HK-2 (cell line): ENCODE measurements at regions not wholly inside any gene's neighbourhood (a gene's known extent, or its start where the extent isn't known, plus 50 kb on each side); places are given as distances from the start of the nearest gene placed in this dataset.

Experiments
- DNase-seq: peaks from one replicate; pipeline ENCODE4 v3.0.0-alpha.2; 2018; ENCODE audit not compliant: unreplicated experiment

DNA sequence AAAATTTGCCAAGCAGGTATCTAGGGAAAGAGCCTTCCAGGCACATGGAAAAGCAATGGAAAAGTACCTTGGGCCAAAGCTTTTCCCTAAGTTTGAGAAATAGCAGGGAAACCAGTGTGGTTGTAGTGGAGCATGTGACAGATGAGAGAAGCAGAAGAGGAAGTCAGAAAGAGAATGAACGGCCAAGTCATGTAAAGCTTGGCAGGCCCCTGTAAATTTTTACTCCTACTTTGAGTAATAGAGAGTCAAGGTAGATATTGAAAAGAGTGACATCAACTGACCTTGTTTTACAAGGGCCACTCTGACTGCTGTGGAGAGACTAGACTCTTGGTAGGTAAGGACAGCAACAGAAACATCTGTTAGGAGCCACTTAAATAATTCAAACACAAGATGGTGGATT is 180.9 kb upstream of the PRMT6 start:
- DNase-seq = no peak

DNA sequence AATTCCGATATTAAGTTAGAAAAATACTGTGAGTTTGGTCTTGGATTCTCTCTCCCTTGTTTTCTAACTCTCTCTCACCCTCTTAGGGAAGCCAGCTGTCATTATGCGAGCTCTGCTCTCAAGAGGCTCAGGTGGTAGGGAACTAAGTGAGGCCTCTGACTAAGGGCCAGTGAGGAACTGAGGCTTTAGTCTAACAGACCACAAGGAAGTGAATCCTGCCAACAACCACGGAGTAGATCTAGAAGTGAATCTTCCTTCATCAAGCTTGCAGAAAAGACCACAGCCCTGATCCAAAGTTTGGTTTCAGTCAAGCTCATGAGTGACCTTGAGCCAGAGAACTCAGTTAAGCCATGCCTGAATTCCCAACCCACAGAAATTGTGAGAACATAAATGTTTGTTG is 180.1 kb upstream of the PRMT6 start:
- DNase-seq = no peak

DNA sequence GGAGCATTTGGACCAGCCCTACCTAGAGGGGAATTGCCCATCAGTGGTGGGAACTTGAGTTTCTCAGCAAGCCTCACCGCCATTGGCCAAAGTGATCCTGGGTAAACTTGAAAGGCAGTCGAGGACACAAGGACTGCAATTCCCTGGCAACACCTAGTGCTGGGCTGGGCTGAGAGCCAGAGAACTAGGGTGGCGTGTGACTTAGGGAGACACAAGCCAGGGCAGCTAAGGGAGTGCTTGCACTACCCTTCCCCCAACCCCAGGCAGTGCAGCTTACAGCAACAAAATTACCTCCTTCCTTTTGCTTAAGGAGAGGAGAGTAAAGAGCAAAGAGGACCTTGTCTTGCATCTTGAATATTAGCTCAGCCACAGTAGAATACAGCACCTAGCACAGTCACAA is 176.9 kb upstream of the PRMT6 start:
- no peak for DNase-seq

DNA sequence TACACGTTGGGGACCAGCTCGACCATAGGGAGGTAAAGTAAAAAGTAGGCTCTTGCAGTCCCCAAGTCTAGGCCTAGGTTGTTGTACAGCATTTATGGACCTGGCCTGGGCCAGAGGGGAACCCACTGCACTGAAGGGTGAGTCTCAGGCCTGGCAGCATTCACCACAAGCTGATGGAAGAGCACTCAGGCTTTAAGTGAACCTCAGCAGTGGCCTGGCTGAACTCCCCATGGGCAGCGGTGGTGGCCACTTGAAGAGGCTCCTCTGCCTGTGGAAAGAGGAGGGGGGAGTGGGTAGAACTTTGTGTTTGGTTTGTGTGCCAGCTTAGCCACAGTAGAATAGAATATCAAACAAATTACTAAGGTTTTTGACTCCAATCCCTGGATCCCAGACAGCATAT is 176.2 kb upstream of the PRMT6 start:
- DNase-seq = no peak

DNA sequence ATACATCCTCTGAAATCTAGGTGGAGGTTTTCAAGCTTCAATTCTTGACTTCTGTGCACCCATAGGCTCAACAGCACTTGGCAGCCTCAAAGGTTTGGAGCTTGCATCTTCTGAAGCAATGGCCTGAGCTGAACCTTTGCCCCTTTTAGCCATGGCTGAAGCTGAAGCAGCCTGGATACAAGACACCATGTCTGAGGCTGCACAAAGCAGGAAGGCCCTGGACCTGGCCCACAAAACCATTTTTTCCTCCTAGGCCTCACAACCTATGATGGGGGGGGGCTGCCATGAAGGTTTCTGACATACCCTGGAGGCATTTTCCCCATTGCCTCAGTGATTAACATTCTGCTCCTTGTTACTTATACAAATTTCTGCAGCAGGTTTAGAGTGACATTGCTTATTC is 173.3 kb upstream of the PRMT6 start:
- no peak for DNase-seq

DNA sequence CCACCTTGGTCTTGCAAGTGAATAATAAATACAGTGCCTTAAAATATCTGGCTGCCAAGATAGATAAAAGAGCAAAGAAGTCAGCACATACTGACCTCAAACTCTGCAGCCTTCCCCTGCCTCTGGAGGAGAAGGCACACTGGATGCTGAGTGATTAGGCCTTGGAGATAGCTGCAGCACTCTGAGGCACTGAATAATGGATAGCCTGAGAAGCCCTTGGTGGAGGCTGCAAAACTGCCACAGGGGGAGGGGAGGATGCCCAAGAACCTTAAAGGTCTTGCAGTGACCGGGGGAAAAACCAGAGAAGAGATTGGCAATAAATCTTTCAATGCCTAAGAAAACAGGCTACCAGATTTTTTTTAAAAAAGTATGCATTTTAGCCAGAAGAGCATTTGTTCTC is 167.4 kb upstream of the PRMT6 start:
- DNase-seq = no peak

DNA sequence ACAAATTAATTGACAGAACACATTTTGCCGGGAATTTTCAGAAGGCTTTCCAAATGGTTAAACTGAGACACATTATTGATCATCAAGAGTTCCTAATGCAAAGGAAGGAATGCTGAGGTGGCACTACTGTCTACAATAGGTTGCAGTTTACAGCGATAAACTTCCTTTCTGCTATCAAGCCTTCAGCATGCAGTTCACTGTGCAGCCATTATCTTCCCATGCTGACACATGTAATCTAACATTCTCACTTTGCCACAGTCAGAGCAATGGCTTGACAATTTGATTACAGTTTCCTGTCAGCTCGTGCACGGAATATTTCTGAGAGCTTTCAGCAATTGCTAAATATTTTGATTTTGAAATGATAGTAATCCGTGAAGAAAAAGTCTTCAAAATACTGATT is 166.9 kb upstream of the PRMT6 start:
- no peak for DNase-seq

DNA sequence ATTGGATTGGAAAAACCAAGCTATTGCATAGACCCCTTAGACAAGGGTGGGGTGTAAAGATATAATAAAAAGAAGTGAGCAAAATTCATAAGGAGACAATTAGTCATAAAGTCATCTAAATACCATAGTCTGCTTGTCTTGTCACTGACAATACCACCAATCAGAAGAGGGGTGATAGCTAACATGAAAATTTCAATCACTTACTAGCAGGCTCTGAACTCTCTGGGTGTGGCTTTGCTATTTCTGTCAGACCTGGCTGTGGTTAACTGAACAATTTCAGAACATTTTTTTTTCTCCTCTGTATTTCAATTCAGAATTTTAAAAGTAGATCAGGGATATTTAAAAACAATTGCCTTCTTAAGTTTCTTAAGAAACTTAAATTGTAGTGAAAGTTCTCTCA is 158.5 kb upstream of the PRMT6 start:
- DNase-seq = no peak

DNA sequence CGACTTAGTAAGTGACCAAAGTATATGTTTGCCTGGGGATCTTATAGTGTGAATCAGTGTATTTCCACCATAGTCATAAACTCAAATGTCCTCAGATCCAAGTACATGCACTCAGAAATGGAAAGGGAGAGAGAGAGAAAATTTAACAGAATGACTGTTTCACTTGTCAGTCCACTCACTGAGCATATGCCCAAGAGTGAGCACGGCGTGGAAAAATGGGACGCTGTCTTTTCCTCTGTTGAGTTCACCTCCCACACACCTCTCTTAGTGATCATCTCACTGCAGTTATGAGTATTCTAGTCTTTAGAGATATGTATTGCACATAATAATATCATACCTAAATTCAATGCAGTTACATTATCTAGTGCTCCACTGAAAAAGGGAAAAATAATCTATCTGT is 156.8 kb upstream of the PRMT6 start:
- DNase-seq = no peak

DNA sequence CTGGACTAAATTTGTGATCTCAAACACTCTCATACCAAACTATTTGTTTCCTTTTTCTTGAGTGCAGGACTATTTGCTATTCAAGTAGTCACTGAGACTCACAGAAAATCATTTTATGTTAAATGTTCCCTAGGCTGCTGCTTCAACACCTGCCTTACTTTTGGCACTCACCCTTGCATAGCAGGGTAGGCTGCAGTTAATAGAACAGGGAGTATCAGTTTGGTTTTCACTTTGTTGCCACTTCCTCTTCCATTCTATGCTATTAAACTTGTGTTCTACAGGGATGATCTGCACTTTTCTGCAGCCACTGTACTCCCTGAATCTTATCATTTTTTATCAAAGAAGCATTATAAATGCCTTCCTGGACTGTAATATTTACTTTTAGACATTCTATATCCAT is 148.7 kb upstream of the PRMT6 start:
- DNase-seq = no peak

DNA sequence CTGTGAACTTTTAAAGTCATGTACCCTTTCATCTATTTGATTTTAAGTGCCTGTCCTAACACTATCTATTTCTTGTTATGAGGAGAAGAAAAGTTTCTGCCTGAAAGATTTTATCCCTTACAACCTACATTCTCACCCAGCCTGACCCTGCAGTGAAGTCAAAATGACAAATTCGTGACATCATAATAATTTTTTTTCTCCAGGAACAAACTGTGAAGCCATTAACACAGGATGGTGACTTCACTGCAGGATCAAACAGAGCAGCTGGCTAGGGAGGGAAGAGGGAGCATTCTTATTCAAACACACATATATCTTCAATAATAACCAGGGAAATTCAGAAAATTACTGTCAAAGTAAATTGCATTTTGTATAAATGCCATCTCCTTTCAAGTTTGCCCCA is 147.8 kb upstream of the PRMT6 start:
- no peak for DNase-seq

DNA sequence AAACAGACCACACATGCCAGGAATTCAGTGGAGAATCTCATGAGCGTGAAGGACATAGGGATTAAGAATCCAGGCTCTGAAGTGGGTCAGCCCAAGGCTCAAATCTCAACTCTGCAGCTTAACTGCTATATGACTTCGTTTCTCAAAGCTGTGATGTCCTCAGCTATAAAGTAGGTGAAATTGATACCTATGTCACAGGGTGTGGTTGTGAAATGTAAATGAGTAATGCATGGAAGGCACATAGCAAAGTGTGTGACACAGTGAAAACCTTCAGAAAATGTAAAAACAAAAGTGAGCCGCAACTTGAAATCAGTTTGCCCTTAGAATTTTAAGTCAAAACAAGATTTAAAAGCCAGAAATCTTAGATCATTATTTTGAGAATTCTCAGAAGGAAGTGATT is 145.7 kb upstream of the PRMT6 start:
- no peak for DNase-seq

DNA sequence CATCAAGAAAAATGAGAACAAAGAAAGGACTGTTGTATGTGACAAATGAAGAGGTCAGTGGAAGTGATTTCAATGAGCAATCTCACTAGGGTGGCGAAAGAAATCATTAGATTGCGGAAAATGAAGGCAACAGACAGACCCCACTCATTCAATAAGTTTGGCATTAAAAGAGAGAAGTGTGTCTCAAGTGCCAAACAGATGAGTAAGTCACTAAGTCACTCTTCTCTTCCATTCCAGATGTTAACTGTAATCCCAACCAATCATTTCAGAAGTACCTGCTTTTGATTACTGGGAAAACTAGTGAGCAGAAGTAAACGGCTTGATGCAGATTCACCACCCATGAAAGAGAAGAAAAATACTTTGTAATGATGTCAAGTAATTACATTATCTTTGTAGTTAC is 144.3 kb upstream of the PRMT6 start:
- no peak for DNase-seq

DNA sequence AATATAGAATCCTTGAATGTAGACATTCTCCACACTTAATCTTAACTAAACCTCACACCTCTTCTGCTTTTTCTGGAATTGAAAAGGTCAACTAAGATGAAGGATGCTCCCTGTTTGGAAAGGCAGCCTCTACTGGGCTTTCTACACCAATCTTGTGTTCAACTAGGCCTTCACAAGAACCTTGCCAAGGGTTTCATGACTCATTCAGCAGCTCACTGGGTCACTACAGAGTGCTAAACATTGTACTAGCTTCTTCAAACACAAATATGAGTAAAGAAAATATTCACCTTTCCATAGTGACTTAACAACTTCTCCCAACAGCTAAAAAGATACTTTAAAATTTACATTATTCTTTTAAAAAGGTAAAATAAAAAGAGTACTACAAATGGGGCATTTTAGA is 135.3 kb upstream of the PRMT6 start:
- DNase-seq = no peak

DNA sequence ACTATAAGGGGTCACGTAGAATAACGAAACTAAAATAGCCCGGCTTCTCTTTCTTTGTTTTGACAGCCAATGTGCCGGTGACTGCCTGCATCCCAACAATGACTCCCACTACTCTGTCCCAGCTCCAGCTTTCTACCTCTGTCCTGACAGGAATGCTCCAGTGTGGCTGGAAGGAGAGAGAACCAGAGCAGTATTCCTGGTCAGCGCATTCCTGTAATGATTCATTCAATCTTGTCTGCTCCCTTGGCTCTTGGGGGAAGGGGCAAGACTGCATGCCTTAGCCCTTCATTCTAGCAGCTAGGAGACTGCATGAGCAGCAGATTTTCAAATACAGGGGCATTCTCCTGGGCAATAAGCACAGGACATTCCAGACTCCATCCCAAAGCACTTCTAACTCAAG is 132.1 kb upstream of the PRMT6 start:
- DNase-seq = peak; percentile 37

DNA sequence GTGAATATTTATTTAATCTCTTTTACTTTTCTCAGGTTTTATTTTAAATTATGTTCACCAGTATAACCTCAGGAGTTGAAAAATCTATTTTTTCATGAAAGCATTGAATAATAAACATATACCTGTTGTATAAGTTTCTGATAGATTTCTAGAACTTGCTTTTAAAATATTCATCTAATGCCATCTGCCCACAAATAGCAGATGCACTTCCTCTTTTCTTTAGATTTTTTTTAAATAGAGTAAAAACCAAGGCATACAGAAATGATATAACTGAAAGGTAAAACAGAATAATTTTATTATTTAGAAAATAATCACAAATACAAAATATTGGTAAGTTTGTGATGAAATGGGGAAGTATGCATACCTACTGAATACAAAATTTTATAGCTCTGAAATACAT is 130.7 kb upstream of the PRMT6 start:
- DNase-seq = no peak

DNA sequence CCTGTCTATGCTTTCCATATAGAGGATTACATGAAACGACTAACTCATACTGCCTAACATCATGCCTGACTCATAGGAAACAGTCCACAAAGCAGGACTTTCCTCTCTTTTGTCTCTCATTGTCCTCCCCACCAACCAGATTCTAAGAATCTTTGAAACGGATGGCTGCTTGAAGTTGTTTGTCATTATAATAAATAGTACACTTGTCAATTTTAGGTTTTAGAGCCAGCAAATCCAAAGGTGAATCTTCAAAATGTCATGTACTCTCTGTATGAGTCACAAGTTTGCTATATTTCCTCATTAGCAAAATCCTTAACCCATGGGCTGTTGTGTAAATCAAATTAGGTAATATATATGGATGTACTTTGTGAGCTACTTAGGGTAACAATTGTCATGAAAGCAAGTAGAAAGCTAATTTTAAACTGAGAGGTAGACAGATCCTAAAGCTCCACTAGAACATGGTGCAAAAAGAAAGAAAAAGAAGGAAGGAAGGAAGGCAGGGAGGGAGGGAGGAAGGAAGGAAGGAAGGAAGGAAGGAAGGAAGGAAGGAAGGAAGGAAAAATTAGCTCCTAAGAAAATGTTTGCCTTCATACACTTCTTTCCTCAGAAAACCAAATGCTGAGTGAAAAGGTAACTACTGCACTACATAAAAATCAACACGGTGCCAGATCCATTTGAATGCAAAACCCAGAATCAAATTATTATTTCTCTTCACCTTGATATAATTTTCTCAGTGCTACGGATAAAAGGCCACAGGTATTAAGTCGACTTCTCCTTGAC is 129.5 kb upstream of the PRMT6 start:
- DNase-seq = no peak

DNA sequence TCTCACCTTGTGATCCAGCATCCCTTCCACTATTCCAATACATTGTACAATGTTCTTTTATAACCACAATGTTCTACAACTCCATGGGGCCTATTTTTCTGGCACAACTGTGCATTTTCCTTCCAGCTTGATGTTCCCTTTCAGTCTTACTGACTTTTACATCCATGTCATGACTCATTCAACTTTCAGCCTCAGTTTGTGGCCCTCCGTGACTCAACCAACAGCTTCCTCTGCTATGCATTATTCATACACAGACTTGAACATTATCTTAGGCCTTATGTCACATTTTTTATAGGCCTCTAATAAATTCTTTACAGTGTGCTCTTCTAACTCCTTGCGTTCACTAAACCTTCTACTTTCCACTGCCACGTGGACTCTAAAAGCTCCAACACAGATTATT is 119.4 kb upstream of the PRMT6 start:
- peak; percentile 29 for DNase-seq

DNA sequence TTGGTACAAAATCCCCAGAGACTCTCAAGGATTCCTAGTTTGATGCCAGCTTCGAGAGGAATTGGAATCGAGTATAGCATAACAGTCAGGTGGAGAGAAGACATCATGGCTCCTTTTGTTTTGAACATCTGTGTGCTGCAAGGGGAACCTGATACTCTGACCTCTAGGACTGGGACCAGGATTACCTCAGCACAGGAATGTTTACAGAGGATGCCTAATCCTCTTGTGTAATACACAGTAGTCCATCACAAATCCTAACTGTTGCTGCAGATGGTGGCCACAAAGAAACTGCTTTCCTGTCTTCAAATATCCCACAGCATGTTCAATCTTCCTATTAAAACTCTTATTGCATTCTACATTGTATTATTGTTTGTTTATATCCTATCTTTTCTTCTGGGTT is 111.8 kb upstream of the PRMT6 start:
- DNase-seq = no peak

DNA sequence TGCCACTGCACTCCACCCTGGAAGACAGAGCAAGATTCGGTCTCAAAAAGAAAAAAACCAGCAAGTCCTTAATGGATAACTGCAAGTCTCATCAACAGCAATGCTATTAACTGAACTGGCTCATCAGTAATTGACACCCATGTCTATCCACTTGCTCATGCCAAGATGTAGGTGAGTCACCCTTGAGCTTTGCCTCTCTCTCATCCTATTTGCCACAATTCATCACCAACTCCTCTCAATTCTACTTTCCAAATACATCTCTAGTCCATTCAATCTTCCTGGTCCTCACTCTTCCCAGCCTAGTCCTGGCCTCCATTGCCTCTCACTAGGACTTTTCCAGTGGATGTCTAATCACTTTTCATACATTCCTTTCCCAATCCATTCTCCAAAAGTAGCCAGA is 103.7 kb upstream of the PRMT6 start:
- DNase-seq = no peak

DNA sequence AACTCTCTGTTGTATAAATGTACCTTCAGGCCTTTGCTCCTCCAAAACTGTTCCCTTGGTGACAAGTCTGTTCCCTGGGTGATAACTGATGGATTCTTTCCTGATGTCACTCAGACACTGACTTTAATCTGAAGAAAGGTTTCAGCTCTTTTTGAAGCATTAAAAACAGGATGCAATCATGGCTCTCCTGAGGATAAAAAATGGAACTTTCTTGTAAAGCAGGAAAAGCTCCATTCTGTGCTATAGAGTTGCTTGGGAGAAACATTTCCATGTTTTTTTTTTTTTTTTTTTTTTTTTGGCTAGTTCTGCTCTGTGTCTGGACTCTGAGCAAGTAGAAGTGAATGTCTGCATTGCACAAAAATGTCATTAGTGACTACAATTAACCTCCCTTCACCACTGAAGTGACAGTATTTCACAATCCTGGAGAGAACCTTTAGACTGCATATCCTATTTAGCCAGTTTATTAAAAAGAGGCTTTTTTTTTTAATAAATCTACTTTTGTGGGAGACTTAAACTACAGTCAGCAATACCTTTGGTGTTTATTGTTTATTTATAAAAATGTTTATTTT is 101.7 kb upstream of the PRMT6 start:
- DNase-seq = no peak

DNA sequence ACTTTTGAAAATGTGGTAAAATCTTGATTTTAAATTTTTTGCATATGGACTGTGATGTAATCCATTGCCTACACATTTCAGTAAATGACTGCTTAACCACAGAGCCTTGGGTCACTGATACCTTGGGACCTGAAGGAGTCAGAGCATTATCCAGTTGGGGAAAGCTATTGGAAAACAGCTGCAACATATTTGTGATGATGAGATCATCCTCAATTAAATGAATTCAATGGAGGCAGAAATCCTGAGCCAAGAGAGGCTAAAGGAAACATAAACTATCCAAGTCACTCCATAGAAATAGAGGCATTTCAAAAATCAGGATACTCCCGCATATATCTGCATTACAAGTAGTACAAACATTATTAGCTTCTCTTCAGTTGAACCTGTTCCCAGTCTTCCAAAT is 99.8 kb upstream of the PRMT6 start:
- no peak for DNase-seq

DNA sequence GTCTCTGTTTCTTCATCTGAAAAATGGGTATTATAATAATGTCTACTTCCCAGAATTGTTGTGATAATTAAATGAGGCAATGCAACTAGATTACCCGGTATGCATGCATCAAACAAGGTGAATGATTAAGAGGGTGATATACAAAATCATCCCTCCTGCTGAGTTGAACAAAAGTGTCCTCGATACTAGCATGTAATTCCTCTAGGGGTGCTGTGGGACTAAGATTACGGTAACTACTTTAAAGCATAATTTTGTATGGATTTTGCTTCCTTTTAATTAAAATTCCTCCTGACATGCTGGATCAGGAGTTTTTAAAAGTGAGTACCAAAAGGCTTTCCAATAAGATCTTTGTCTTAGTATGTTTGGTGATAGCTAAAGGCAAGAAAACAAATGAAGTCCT is 98.7 kb upstream of the PRMT6 start:
- no peak for DNase-seq

DNA sequence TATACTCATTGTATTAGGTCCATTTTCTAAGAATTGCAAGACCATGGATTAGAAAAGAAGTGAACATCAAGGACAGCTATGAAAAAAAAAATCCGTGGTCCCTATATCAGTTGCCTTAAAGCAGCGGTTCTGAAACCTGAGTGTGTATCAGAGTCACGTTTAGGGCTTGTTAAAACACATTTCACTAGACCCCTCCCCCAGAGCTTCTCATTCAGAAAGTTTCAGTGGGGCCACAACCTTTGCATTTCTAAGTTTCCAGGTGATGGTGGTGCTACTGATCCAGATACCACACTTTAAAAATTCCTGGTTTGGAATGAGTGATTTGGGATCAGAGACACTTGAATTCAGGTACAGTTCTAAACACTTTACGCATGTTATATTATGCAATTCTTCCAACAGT is 96.1 kb upstream of the PRMT6 start:
- DNase-seq = no peak
